IMR-90 (cell line): ENCODE measurements at regions not wholly inside any gene's neighbourhood (a gene's known extent, or its start where the extent isn't known, plus 50 kb on each side); places are given as distances from the start of the nearest gene placed in this dataset.

Experiments used
- ATAC-seq: fragments of 200-7000 bp; cut with Tn5 transposase; 2 replicates; pipeline ENCODE4 v1.9.1; 2020; ENCODE audit warnings: low read depth, mild to moderate bottlenecking, moderate library complexity
- BruUV-seq: library from RNA; stranded (reverse); fragments of 400-500 nt; replicated peaks from 2 replicates; lab custom pipeline; 2021; lab: Mats Ljungman, UMichigan
- CTCF ChIA-PET: fragments of 300-600 bp; formaldehyde crosslinking; extraction: SDS; loops from one replicate; lab custom pipeline; 2021; ENCODE audit warnings: antibody characterized with exemption; lab: Yijun Ruan, JAX
- POLR2A ChIA-PET: fragments of 300-600 bp; sonication (Branson Sonifier 250); formaldehyde crosslinking; loops from one replicate; lab custom pipeline; 2022; ENCODE audit warnings: antibody characterized with exemption; ENCODE audit not compliant: unreplicated experiment; lab: Charles Lee
- DNase-seq: peaks from one replicate; pipeline ENCODE4 v3.0.0; 2013
- H2AFZ ChIP-seq: replicated peaks from 2 replicates; pipeline ENCODE3; 2013; ENCODE audit warnings: low read length, mild to moderate bottlenecking; ENCODE audit not compliant: poor library complexity
- H2AK5ac ChIP-seq: 2 replicates; pipeline ENCODE4 v1.6.1; 2013; ENCODE audit warnings: low read depth, low read length, inconsistent platforms
- H2AK9ac ChIP-seq: replicated peaks from 2 replicates; pipeline ENCODE3; 2013; ENCODE audit warnings: mild to moderate bottlenecking, low read depth, low read length, moderate library complexity; ENCODE audit not compliant: poor library complexity
- H2BK120ac ChIP-seq: 2 replicates; pipeline ENCODE4 v1.6.1; 2013; ENCODE audit warnings: low read depth, low read length, inconsistent platforms
- H2BK15ac ChIP-seq: 3 replicates; pipeline ENCODE4 v1.6.1; 2013; ENCODE audit warnings: low read depth, low read length, inconsistent platforms
- H2BK20ac ChIP-seq: 2 replicates; pipeline ENCODE4 v1.6.1; 2013; ENCODE audit warnings: low read depth, mild to moderate bottlenecking, inconsistent platforms, low read length, moderate library complexity
- H2BK5ac ChIP-seq: 2 replicates; pipeline ENCODE4 v1.6.1; 2013; ENCODE audit warnings: mild to moderate bottlenecking, low read depth, low read length, inconsistent platforms; ENCODE audit not compliant: poor library complexity, severe bottlenecking
- H3K14ac ChIP-seq: replicated peaks from 2 replicates; pipeline ENCODE4 v1.6.1; 2013; ENCODE audit warnings: low read depth, low read length, inconsistent platforms
- H3K18ac ChIP-seq: 2 replicates; pipeline ENCODE4 v1.6.1; 2013; ENCODE audit warnings: low read depth, low read length, control low read depth
- H3K23ac ChIP-seq: 2 replicates; pipeline ENCODE4 v1.6.1; 2013; ENCODE audit warnings: low read depth, low read length, inconsistent platforms
- H3K27ac ChIP-seq: 2 replicates; pipeline ENCODE4 v1.5.1; 2013; ENCODE audit warnings: mild to moderate bottlenecking, control low read depth, low read length; ENCODE audit not compliant: insufficient read depth
- H3K27me3 ChIP-seq: 2 replicates; pipeline ENCODE4 v1.6.1; 2013; ENCODE audit warnings: low read length; ENCODE audit not compliant: control insufficient read depth, insufficient read depth
- H3K36me3 ChIP-seq: 2 replicates; pipeline ENCODE4 v1.6.1; 2013; ENCODE audit warnings: low read length, mixed read lengths; ENCODE audit not compliant: control insufficient read depth, insufficient read depth
- H3K4ac ChIP-seq: 2 replicates; pipeline ENCODE4 v1.6.1; 2013; ENCODE audit warnings: low read depth, low read length, inconsistent platforms
- H3K4me1 ChIP-seq: 2 replicates; pipeline ENCODE4 v1.6.1; 2013; ENCODE audit warnings: low read length, mixed read lengths; ENCODE audit not compliant: control insufficient read depth, insufficient read depth
- H3K4me2 ChIP-seq: 2 replicates; pipeline ENCODE4 v1.6.1; 2013; ENCODE audit warnings: low read depth, mild to moderate bottlenecking, control low read depth, low read length, moderate library complexity
- H3K4me3 ChIP-seq: 2 replicates; pipeline ENCODE4 v1.5.1; 2013; ENCODE audit warnings: low read depth, mild to moderate bottlenecking, control low read depth, low read length, moderate library complexity; ENCODE audit not compliant: insufficient read depth
- H3K56ac ChIP-seq: 2 replicates; pipeline ENCODE4 v1.6.1; 2013; ENCODE audit warnings: low read length, inconsistent platforms; ENCODE audit not compliant: insufficient read depth; ENCODE audit errors: extremely low read depth
- H3K79me1 ChIP-seq, 2 experiments: 2 replicates each; pipeline ENCODE4 v1.6.1; 2013; ENCODE audit warnings: low read length in 2 of 2, inconsistent platforms in 1 of 2, low read depth in 1 of 2
- H3K9ac ChIP-seq: 2 replicates; pipeline ENCODE4 v1.6.1; 2013; ENCODE audit warnings: low read depth, low read length, control low read depth
- H3K9me1 ChIP-seq: 2 replicates; pipeline ENCODE4 v1.6.1; 2013; ENCODE audit warnings: low read length, inconsistent platforms; ENCODE audit not compliant: insufficient read depth
- H3K9me3 ChIP-seq: 2 replicates; pipeline ENCODE4 v1.6.1; 2013; ENCODE audit warnings: low read length; ENCODE audit not compliant: control insufficient read depth, insufficient read depth
- H4K20me1 ChIP-seq: 2 replicates; pipeline ENCODE4 v1.6.1; 2013; ENCODE audit warnings: low read length, inconsistent platforms; ENCODE audit not compliant: insufficient read depth
- H4K5ac ChIP-seq: 2 replicates; pipeline ENCODE4 v1.6.1; 2013; ENCODE audit warnings: mild to moderate bottlenecking, low read depth, low read length, control low read depth
- H4K8ac ChIP-seq, 2 experiments: 2 replicates each; pipeline ENCODE4 v1.6.1; 2013; ENCODE audit warnings: low read depth in 2 of 2, low read length in 2 of 2, control low read depth in 1 of 2, inconsistent platforms in 1 of 2
- H4K91ac ChIP-seq: 2 replicates; pipeline ENCODE4 v1.6.1; 2013; ENCODE audit warnings: low read depth, low read length, inconsistent platforms; ENCODE audit not compliant: insufficient read depth
- BHLHE40 ChIP-seq: fragments of 150-350 bp; IDR thresholded peaks from 2 replicates; pipeline ENCODE4 v1.6.1; 2016; ENCODE audit warnings: mild to moderate bottlenecking, low read depth, low read length
- CEBPB ChIP-seq: IDR thresholded peaks from 2 replicates; pipeline ENCODE4 v1.6.1; 2012; ENCODE audit warnings: low read depth, low read length, improper control_type of control experiment
- CHD1 ChIP-seq: IDR thresholded peaks from 2 replicates; pipeline ENCODE4 v1.6.1; 2012; ENCODE audit warnings: low read depth, low read length, improper control_type of control experiment
- FOS ChIP-seq: fragments of 150-350 bp; IDR thresholded peaks from 2 replicates; pipeline ENCODE4 v1.6.1; 2016; ENCODE audit warnings: low read depth, low read length
- MAFK ChIP-seq: IDR thresholded peaks from 2 replicates; pipeline ENCODE4 v1.6.1; 2012; ENCODE audit warnings: low read depth, low read length, improper control_type of control experiment
- MAZ ChIP-seq: IDR thresholded peaks from 2 replicates; pipeline ENCODE4 v1.6.1; 2012; ENCODE audit warnings: low read depth, mild to moderate bottlenecking, low read length, improper control_type of control experiment, moderate library complexity, borderline replicate concordance
- MXI1 ChIP-seq: IDR thresholded peaks from 2 replicates; pipeline ENCODE4 v1.6.1; 2012; ENCODE audit warnings: low read depth, mild to moderate bottlenecking, low read length, moderate library complexity, borderline replicate concordance
- NFE2L2 ChIP-seq: fragments of 150-350 bp; IDR thresholded peaks from 2 replicates; pipeline ENCODE4 v1.6.1; 2016; ENCODE audit warnings: low read depth, mild to moderate bottlenecking, low read length
- POLR2A ChIP-seq: IDR thresholded peaks from 2 replicates; pipeline ENCODE4 v1.6.1; 2012; ENCODE audit warnings: mild to moderate bottlenecking, low read depth, low read length
- RAD21 ChIP-seq: IDR thresholded peaks from 2 replicates; pipeline ENCODE4 v1.6.1; 2012; ENCODE audit warnings: low read length, improper control_type of control experiment
- RCOR1 ChIP-seq: IDR thresholded peaks from 2 replicates; pipeline ENCODE4 v1.6.1; 2012; ENCODE audit warnings: mild to moderate bottlenecking, low read length, improper control_type of control experiment; ENCODE audit not compliant: insufficient replicate concordance
- RFX5 ChIP-seq: IDR thresholded peaks from 2 replicates; pipeline ENCODE4 v1.8.0; 2012; ENCODE audit warnings: low read depth, mild to moderate bottlenecking, low read length, moderate library complexity
- SMC3 ChIP-seq: fragments of 150-350 bp; IDR thresholded peaks from 2 replicates; pipeline ENCODE4 v1.6.1; 2016; ENCODE audit warnings: low read depth, mild to moderate bottlenecking, antibody characterized with exemption, low read length, moderate library complexity
- dilution Hi-C: fragments of 300-500 bp; cut with HindIII; formaldehyde crosslinking; loops from one replicate; pipeline ENCODE4 v1.14.3; 2018; ENCODE audit warnings: low sequenced_read_pairs; ENCODE audit not compliant: unreplicated experiment
- in situ Hi-C: fragments of 300-500 bp; cut with MboI; formaldehyde crosslinking; loops from 3 replicates; pipeline ENCODE4 v1.14.3; 2019; ENCODE audit warnings: low sequenced_read_pairs, inconsistent platforms, mixed read lengths
- intact Hi-C: fragments of 100-400 bp; cut with micrococcal nuclease; formaldehyde crosslinking; loops from 2 replicates; pipeline ENCODE4 v1.10.0; 2022
- TF ChIP-seq, protein P1 (sequence below): conservative IDR thresholded peaks from 2 replicates; pipeline ENCODE4 v1.5.1; 2012; ENCODE audit warnings: mild to moderate bottlenecking, low read depth, low read length, improper control_type of control experiment
- TF ChIP-seq, protein P2 (sequence below): fragments of 150-350 bp; IDR thresholded peaks from 2 replicates; pipeline ENCODE4 v1.6.1; 2016; ENCODE audit warnings: low read depth, mild to moderate bottlenecking, low read length, moderate library complexity, borderline replicate concordance
- TF ChIP-seq, protein P3 (sequence below): fragments of 150-350 bp; IDR thresholded peaks from 2 replicates; pipeline ENCODE4 v1.6.1; 2017; ENCODE audit warnings: mild to moderate bottlenecking, antibody characterized with exemption, low read length, low read depth

- Histone ChIP-seq H4K5ac (no peak overlapping the region), H3K4me3 (no peak overlapping the region), H2BK15ac (no peak overlapping the region), H3K9me3 (no peaks in the 10 kb centered on the region), H3K79me1 (no peaks in the 10 kb centered on the region), H4K8ac (no peak overlapping the region), H4K20me1 (no peaks in the 10 kb centered on the region), H3K27me3 (no peaks in the 10 kb centered on the region), H3K9ac (no peak overlapping the region), H3K4me2 (no peak overlapping the region), H2BK20ac (no peak overlapping the region), H3K14ac (no peak overlapping the region), H2BK5ac (no peak overlapping the region), H3K9me1 (no peaks in the 10 kb centered on the region), H3K36me3 (no peaks in the 10 kb centered on the region), H3K4ac (no peak overlapping the region), H3K27ac (no peak overlapping the region), H4K91ac (no peak overlapping the region), H2AK9ac (no peak overlapping the region), H2AFZ (no peak overlapping the region), H3K56ac (no peak overlapping the region), H3K4me1 (no peaks in the 10 kb centered on the region), H2AK5ac (no peak overlapping the region), H2BK120ac (no peak overlapping the region), H3K23ac (no peak overlapping the region), H3K18ac (no peak overlapping the region)
- in situ Hi-C loops: no loop called here
- TF ChIP-seq BHLHE40 (no peak), MAZ (no peak), CHD1 (no peak), FOS (no peak), CEBPB (no peak), RCOR1 (no peak), SMC3 (no peak), MAFK (no peak), RFX5 (no peak), RAD21 (no peak), POLR2A (no peak), NFE2L2 (no peak), MXI1 (no peak)
- TF ChIP-seq, protein P1, sequence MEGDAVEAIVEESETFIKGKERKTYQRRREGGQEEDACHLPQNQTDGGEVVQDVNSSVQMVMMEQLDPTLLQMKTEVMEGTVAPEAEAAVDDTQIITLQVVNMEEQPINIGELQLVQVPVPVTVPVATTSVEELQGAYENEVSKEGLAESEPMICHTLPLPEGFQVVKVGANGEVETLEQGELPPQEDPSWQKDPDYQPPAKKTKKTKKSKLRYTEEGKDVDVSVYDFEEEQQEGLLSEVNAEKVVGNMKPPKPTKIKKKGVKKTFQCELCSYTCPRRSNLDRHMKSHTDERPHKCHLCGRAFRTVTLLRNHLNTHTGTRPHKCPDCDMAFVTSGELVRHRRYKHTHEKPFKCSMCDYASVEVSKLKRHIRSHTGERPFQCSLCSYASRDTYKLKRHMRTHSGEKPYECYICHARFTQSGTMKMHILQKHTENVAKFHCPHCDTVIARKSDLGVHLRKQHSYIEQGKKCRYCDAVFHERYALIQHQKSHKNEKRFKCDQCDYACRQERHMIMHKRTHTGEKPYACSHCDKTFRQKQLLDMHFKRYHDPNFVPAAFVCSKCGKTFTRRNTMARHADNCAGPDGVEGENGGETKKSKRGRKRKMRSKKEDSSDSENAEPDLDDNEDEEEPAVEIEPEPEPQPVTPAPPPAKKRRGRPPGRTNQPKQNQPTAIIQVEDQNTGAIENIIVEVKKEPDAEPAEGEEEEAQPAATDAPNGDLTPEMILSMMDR: no peak
- TF ChIP-seq, protein P2, sequence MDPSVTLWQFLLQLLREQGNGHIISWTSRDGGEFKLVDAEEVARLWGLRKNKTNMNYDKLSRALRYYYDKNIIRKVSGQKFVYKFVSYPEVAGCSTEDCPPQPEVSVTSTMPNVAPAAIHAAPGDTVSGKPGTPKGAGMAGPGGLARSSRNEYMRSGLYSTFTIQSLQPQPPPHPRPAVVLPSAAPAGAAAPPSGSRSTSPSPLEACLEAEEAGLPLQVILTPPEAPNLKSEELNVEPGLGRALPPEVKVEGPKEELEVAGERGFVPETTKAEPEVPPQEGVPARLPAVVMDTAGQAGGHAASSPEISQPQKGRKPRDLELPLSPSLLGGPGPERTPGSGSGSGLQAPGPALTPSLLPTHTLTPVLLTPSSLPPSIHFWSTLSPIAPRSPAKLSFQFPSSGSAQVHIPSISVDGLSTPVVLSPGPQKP: no peak
- TF ChIP-seq, protein P3, sequence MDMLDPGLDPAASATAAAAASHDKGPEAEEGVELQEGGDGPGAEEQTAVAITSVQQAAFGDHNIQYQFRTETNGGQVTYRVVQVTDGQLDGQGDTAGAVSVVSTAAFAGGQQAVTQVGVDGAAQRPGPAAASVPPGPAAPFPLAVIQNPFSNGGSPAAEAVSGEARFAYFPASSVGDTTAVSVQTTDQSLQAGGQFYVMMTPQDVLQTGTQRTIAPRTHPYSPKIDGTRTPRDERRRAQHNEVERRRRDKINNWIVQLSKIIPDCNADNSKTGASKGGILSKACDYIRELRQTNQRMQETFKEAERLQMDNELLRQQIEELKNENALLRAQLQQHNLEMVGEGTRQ: no peak
- intact Hi-C loops: no loop called here
- DNase-seq (no peak), ATAC-seq (no peak)
- dilution Hi-C loops: no loop called here
- ChIA-PET CTCF (no interaction called here), POLR2A (no interaction called here)
- BruUV-seq: no TSS peak
Measured at GRCh38 chr3:104935613-104936012, 431.1 kb upstream of the ALCAM start.
